Effector memory CD4-positive, alpha-beta T cell (primary cell): ENCODE measurements at regions not wholly inside any gene's neighbourhood (a gene's known extent, or its start where the extent isn't known, plus 50 kb on each side); places are given as distances from the start of the nearest gene placed in this dataset.
"Not testable (repeated sequence)": the region's sequence is repeated elsewhere in the genome, so short reads cannot be mapped to it uniquely, and the experiment has no call there.

Experiments used
- DNase-seq, 3 donors: peaks; one replicate each; pipeline ENCODE4 v3.0.0-alpha.2; 2020
- H3K27ac ChIP-seq: 2 replicates; pipeline ENCODE4 v1.7.0; 2013; ENCODE audit warnings: mild to moderate bottlenecking, low read length, moderate library complexity; ENCODE audit not compliant: insufficient read depth, poor library complexity, severe bottlenecking
- H3K27me3 ChIP-seq: replicated peaks from 2 replicates; pipeline ENCODE4 v1.7.0; 2013; ENCODE audit warnings: mild to moderate bottlenecking, low read length; ENCODE audit not compliant: insufficient read depth, control insufficient read depth, poor library complexity, severe bottlenecking
- H3K36me3 ChIP-seq: 2 replicates; pipeline ENCODE4 v1.7.0; 2013; ENCODE audit warnings: mild to moderate bottlenecking, low read length, moderate library complexity; ENCODE audit not compliant: control insufficient read depth, insufficient read depth
- H3K4me1 ChIP-seq: 2 replicates; pipeline ENCODE4 v1.7.0; 2013; ENCODE audit warnings: low read length, mild to moderate bottlenecking; ENCODE audit not compliant: control insufficient read depth, insufficient read depth, poor library complexity, severe bottlenecking
- H3K4me3 ChIP-seq: 2 replicates; pipeline ENCODE4 v1.7.0; 2013; ENCODE audit warnings: low read length, low read depth, mild to moderate bottlenecking; ENCODE audit not compliant: insufficient read depth, poor library complexity, severe bottlenecking
- H3K9me3 ChIP-seq: 2 replicates; pipeline ENCODE4 v1.7.0; 2013; ENCODE audit warnings: mild to moderate bottlenecking, low read length, moderate library complexity; ENCODE audit not compliant: control insufficient read depth

GRCh38 chr22:22322792-22323191, 78.2 kb downstream of the VPREB1 start:
- no peak overlapping the region for H3K27ac ChIP-seq
- no peak overlapping the region for H3K4me3 ChIP-seq
- DNase-seq: no peak
- H3K4me1 ChIP-seq: no peaks in the 10 kb centered on the region
- no peaks in the 10 kb centered on the region for H3K9me3 ChIP-seq
- no peaks in the 10 kb centered on the region for H3K27me3 ChIP-seq
- H3K36me3 ChIP-seq: no peaks in the 10 kb centered on the region

GRCh38 chr22:22327723-22328122, 83.1 kb downstream of the VPREB1 start:
- no peak for DNase-seq
- Histone ChIP-seq H3K4me3 (no peak overlapping the region), H3K9me3 (no peaks in the 10 kb centered on the region), H3K36me3 (no peaks in the 10 kb centered on the region), H3K27ac (no peak overlapping the region), H3K27me3 (peaks cover 10% of the 10 kb centered on the region), H3K4me1 (no peaks in the 10 kb centered on the region)

- Histone ChIP-seq H3K9me3 (no peaks in the 10 kb centered on the region), H3K4me1 (no peaks in the 10 kb centered on the region), H3K27me3 (peaks cover 10% of the 10 kb centered on the region), H3K4me3 (no peak overlapping the region), H3K27ac (no peak overlapping the region), H3K36me3 (no peaks in the 10 kb centered on the region)
- DNase-seq: no peak
Measured at GRCh38 chr22:22329792-22330191, 85.2 kb downstream of the VPREB1 start.

GRCh38 chr22:22335640-22336039, 91.1 kb downstream of the VPREB1 start:
- H3K27me3 ChIP-seq: peaks cover 11% of the 10 kb centered on the region
- H3K4me3 ChIP-seq, H3K4me1 ChIP-seq, DNase-seq, H3K27ac ChIP-seq, H3K36me3 ChIP-seq, H3K9me3 ChIP-seq: not testable (repeated sequence)

GRCh38 chr22:22336333-22336732, 91.7 kb downstream of the VPREB1 start:
- not testable (repeated sequence) for H3K27ac ChIP-seq, H3K4me3 ChIP-seq, H3K27me3 ChIP-seq, H3K4me1 ChIP-seq, DNase-seq, H3K9me3 ChIP-seq, H3K36me3 ChIP-seq

GRCh38 chr22:22338778-22339177, 94.2 kb downstream of the VPREB1 start:
- not testable (repeated sequence) for DNase-seq, H3K4me3 ChIP-seq, H3K36me3 ChIP-seq

GRCh38 chr22:22341736-22342135, 97.2 kb downstream of the VPREB1 start:
- H3K36me3 ChIP-seq: no peaks in the 10 kb centered on the region
- H3K27me3 ChIP-seq: peaks cover 7% of the 10 kb centered on the region
- H3K4me3 ChIP-seq: no peak overlapping the region
- H3K27ac ChIP-seq: no peak overlapping the region
- no peaks in the 10 kb centered on the region for H3K4me1 ChIP-seq
- no peaks in the 10 kb centered on the region for H3K9me3 ChIP-seq
- DNase-seq: no peak

More at GRCh38 chr22:22338778-22339177, 94.2 kb downstream of the VPREB1 start:
- H3K27me3 ChIP-seq, H3K27ac ChIP-seq, H3K9me3 ChIP-seq, H3K4me1 ChIP-seq: not testable (repeated sequence)

GRCh38 chr22:22342697-22343580, 98.4 kb downstream of the VPREB1 start:
- Histone ChIP-seq H3K9me3 (no peaks in the 10 kb centered on the region), H3K27ac (no peak overlapping the region), H3K36me3 (no peaks in the 10 kb centered on the region), H3K4me1 (no peaks in the 10 kb centered on the region), H3K4me3 (no peak overlapping the region), H3K27me3 (peaks cover 4% of the 10 kb centered on the region)
- DNase-seq: peak; percentile 5 to 29 (median 17)

- no peak for DNase-seq
- Histone ChIP-seq H3K27me3 (peaks cover 4% of the 10 kb centered on the region), H3K4me3 (no peak overlapping the region), H3K9me3 (no peaks in the 10 kb centered on the region), H3K36me3 (no peaks in the 10 kb centered on the region), H3K4me1 (peaks cover 2% of the 10 kb centered on the region), H3K27ac (no peak overlapping the region)
Measured at GRCh38 chr22:22343581-22344296, 99.2 kb downstream of the VPREB1 start.

- Histone ChIP-seq H3K4me1 (peaks cover 2% of the 10 kb centered on the region), H3K27ac (no peak overlapping the region), H3K9me3 (no peaks in the 10 kb centered on the region), H3K27me3 (peaks cover 4% of the 10 kb centered on the region), H3K36me3 (no peaks in the 10 kb centered on the region), H3K4me3 (no peak overlapping the region)
- DNase-seq: no peak
Measured at GRCh38 chr22:22344430-22344829, 99.8 kb downstream of the VPREB1 start.
